Right atrium auricular region (tissue), 2 donors: ENCODE measurements at regions not wholly inside any gene's neighbourhood (a gene's known extent, or its start where the extent isn't known, plus 50 kb on each side); places are given as distances from the start of the nearest gene placed in this dataset.

ENCODE experiments used
- DNase-seq: peaks from one replicate; pipeline ENCODE4 v3.0.0-alpha.2; 2019; ENCODE audit warnings: low spot score
- H3K27ac ChIP-seq, 2 donors: fragments of 200-600 bp; sonication (generic); 1 replicate in 1 of 2; 2 replicates in 1 of 2; pipeline ENCODE4 v1.5.1; 2016 to 2019
- H3K27me3 ChIP-seq, 2 donors: fragments of 200-600 bp; sonication (generic); one replicate each; pipeline versions ENCODE4 v1.5.1 to v1.6.0; 2017 to 2019
- H3K36me3 ChIP-seq: fragments of 200-600 bp; sonication (generic); one replicate; pipeline ENCODE4 v1.5.1; 2016
- H3K4me1 ChIP-seq, 2 donors: fragments of 200-600 bp; sonication (generic); one replicate each; pipeline versions ENCODE4 v1.5.1 to v1.6.0; 2017 to 2019
- H3K4me3 ChIP-seq, 2 donors: fragments of 200-600 bp; sonication (generic); 1 replicate in 1 of 2; 2 replicates in 1 of 2; pipeline ENCODE4 v1.5.1; 2017 to 2019; ENCODE audit warnings: mild to moderate bottlenecking in 1 of 2, moderate library complexity in 1 of 2
- H3K9me3 ChIP-seq, 2 donors: fragments of 200-600 bp; sonication (generic); one replicate each; pipeline ENCODE4 v1.5.1; 2019
- CTCF ChIP-seq, 2 donors: fragments of 200-600 bp; sonication (generic); IDR thresholded peaks; one replicate each; pipeline ENCODE4 v1.5.1; 2019; ENCODE audit warnings: antibody characterized with exemption in 2 of 2

- no peaks in the 10 kb centered on the region for H3K4me1 ChIP-seq
- TF ChIP-seq CTCF (IDR thresholded peaks at IDR 0.05), result no peak
- no peak overlapping the region for H3K27ac ChIP-seq
- no peaks in the 10 kb centered on the region for H3K27me3 ChIP-seq
- H3K4me3 ChIP-seq, result no peak overlapping the region
- H3K9me3 ChIP-seq, result no peaks in the 10 kb centered on the region
- DNase-seq, result no peak
- H3K36me3 ChIP-seq, result no peaks in the 10 kb centered on the region
These were observed 197.4 kb upstream of the MBNL1 start for GRCh38 chr3:152071315-152071714.

GRCh38 chr3:152071924-152072323 is 196.8 kb upstream of the MBNL1 start:
- Histone ChIP-seq H3K9me3 (no peaks in the 10 kb centered on the region), H3K4me3 (no peak overlapping the region), H3K27me3 (no peaks in the 10 kb centered on the region), H3K36me3 (no peaks in the 10 kb centered on the region), H3K27ac (no peak overlapping the region), H3K4me1 (no peaks in the 10 kb centered on the region)
- TF ChIP-seq CTCF (IDR thresholded peaks at IDR 0.05), result peak in 1 of 2 donors; percentile 58
- DNase-seq, result no peak

- Histone ChIP-seq H3K27ac (no peak overlapping the region), H3K4me3 (no peak overlapping the region), H3K27me3 (no peaks in the 10 kb centered on the region), H3K9me3 (no peaks in the 10 kb centered on the region), H3K36me3 (no peaks in the 10 kb centered on the region), H3K4me1 (no peaks in the 10 kb centered on the region)
- DNase-seq, result no peak
- TF ChIP-seq CTCF (IDR thresholded peaks at IDR 0.05), result no peak
These were observed 195.5 kb upstream of the MBNL1 start for GRCh38 chr3:152073267-152073666.

GRCh38 chr3:152076148-152076547 is 192.6 kb upstream of the MBNL1 start:
- Histone ChIP-seq H3K27ac (no peak overlapping the region), H3K4me1 (no peaks in the 10 kb centered on the region), H3K4me3 (no peak overlapping the region), H3K9me3 (no peaks in the 10 kb centered on the region), H3K36me3 (no peaks in the 10 kb centered on the region), H3K27me3 (no peaks in the 10 kb centered on the region)
- TF ChIP-seq CTCF (IDR thresholded peaks at IDR 0.05), result no peak
- no peak for DNase-seq

GRCh38 chr3:152079980-152080379 is 188.7 kb upstream of the MBNL1 start:
- H3K36me3 ChIP-seq, result no peaks in the 10 kb centered on the region
- no peaks in the 10 kb centered on the region for H3K27me3 ChIP-seq
- H3K27ac ChIP-seq, result no peak overlapping the region
- H3K4me3 ChIP-seq, result no peak overlapping the region
- no peak for TF ChIP-seq CTCF (IDR thresholded peaks at IDR 0.05)
- no peaks in the 10 kb centered on the region for H3K4me1 ChIP-seq
- H3K9me3 ChIP-seq, result no peaks in the 10 kb centered on the region
- DNase-seq, result no peak

GRCh38 chr3:152083135-152083534 is 185.6 kb upstream of the MBNL1 start:
- H3K4me1 ChIP-seq, result no peaks in the 10 kb centered on the region
- H3K4me3 ChIP-seq, result no peak overlapping the region
- H3K27ac ChIP-seq, result no peak overlapping the region
- no peaks in the 10 kb centered on the region for H3K36me3 ChIP-seq
- no peak for DNase-seq
- no peaks in the 10 kb centered on the region for H3K27me3 ChIP-seq
- no peaks in the 10 kb centered on the region for H3K9me3 ChIP-seq
- no peak for TF ChIP-seq CTCF (IDR thresholded peaks at IDR 0.05)
